H7 (cell line): ENCODE measurements at regions not wholly inside any gene's neighbourhood (a gene's known extent, or its start where the extent isn't known, plus 50 kb on each side); places are given as distances from the start of the nearest gene placed in this dataset.
"Not testable (repeated sequence)": the region's sequence is repeated elsewhere in the genome, so short reads cannot be mapped to it uniquely, and the experiment has no call there.

Source experiments
- DNase-seq: peaks from one replicate; pipeline ENCODE4 v3.0.0; 2012
- H3K27me3 ChIP-seq: 2 replicates; pipeline ENCODE4 v1.6.0; 2011; ENCODE audit warnings: mild to moderate bottlenecking, low read length; ENCODE audit not compliant: control insufficient read depth, insufficient read depth
- H3K36me3 ChIP-seq: replicated peaks from 2 replicates; pipeline ENCODE4 v1.5.1; 2011; ENCODE audit warnings: low read length; ENCODE audit not compliant: control insufficient read depth, insufficient read depth
- H3K4me3 ChIP-seq: 2 replicates; pipeline ENCODE4 v1.5.1; 2011; ENCODE audit warnings: low read depth, mild to moderate bottlenecking, control low read depth, low read length, moderate library complexity; ENCODE audit not compliant: insufficient read depth

- Histone ChIP-seq H3K27me3 (no peaks in the 10 kb centered on the region), H3K36me3 (no peaks in the 10 kb centered on the region), H3K4me3 (no peak overlapping the region)
- DNase-seq, result no peak
Measured at GRCh38 chr20:53800883-53801604, 207.4 kb upstream of the ZNF217 start.

- DNase-seq, result no peak
- Histone ChIP-seq H3K4me3 (no peak overlapping the region), H3K27me3 (no peaks in the 10 kb centered on the region), H3K36me3 (no peaks in the 10 kb centered on the region)
Measured at GRCh38 chr20:53800418-53800817, 206.8 kb upstream of the ZNF217 start.

- H3K27me3 ChIP-seq, result no peaks in the 10 kb centered on the region
- no peaks in the 10 kb centered on the region for H3K36me3 ChIP-seq
- no peak overlapping the region for H3K4me3 ChIP-seq
- no peak for DNase-seq
Measured at GRCh38 chr20:53797085-53797484, 203.4 kb upstream of the ZNF217 start.

- no peak for DNase-seq
- H3K36me3 ChIP-seq, result no peaks in the 10 kb centered on the region
- no peak overlapping the region for H3K4me3 ChIP-seq
- no peaks in the 10 kb centered on the region for H3K27me3 ChIP-seq
Measured at GRCh38 chr20:53795170-53795569, 201.5 kb upstream of the ZNF217 start.

GRCh38 chr20:53794529-53795115, 201.0 kb upstream of the ZNF217 start:
- no peaks in the 10 kb centered on the region for H3K27me3 ChIP-seq
- no peak overlapping the region for H3K4me3 ChIP-seq
- H3K36me3 ChIP-seq, result no peaks in the 10 kb centered on the region
- no peak for DNase-seq

DNA sequence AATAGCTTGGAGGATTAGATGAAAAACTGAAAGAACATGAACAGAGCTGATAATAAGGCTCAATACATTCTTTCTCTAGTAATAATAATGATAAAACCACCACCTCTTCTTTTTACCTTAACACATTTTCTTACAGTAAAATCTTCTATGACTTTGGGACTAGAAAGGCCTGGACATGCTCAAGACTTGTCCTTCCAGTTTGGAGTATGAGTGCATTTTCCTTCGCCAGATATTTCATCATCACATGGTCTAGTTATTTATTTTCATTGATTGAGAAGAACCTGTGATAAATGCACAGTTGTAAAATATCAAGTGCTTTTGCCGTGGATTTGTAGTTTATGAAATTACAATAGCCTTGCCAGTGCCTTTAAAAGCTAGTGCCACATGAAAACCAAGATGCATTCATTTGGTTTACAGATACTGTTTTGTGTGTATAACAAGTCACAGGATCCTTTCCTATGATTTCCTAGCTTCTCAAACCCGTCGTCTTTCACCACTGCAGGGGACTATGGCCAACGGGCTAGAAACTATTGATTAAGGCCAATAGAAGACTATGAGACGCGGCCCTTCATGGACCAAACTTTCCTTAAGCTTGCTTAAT, 200.2 kb upstream of the ZNF217 start:
- no peaks in the 10 kb centered on the region for H3K27me3 ChIP-seq
- no peak for DNase-seq
- H3K4me3 ChIP-seq, result no peak overlapping the region
- H3K36me3 ChIP-seq, result no peaks in the 10 kb centered on the region

DNA sequence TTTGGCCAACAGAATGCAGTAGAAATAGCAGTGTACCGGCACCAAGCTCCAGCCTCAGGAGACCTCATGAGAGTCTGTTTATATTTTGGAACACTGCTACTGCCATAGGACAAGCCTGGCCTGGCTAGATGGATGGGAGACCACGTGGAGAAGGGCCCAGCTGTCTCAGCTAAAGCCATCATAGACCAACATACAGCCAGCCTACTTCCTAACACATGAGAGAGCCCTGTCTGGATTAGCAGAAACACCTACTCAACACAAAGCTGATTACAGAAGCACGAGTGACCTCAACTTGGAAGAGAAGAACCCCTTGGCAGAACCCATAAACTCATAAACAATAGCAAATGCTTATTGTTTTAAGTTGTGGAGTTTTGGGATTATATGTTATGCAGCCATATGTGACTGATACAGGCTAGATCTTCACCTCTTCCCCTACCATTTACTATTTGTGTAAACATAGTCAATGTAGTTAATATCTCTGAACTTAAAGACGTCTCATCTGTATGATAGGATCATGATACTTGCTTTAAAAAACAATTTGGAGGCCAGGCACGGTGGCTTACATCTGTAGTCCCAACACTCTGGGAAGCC, 199.4 kb upstream of the ZNF217 start:
- H3K36me3 ChIP-seq, result no peaks in the 10 kb centered on the region
- no peak overlapping the region for H3K4me3 ChIP-seq
- no peaks in the 10 kb centered on the region for H3K27me3 ChIP-seq
- no peak for DNase-seq

GRCh38 chr20:53789989-53790675, 196.5 kb upstream of the ZNF217 start:
- DNase-seq, result no peak
- no peaks in the 10 kb centered on the region for H3K27me3 ChIP-seq
- H3K4me3 ChIP-seq, result no peak overlapping the region
- no peaks in the 10 kb centered on the region for H3K36me3 ChIP-seq

DNA sequence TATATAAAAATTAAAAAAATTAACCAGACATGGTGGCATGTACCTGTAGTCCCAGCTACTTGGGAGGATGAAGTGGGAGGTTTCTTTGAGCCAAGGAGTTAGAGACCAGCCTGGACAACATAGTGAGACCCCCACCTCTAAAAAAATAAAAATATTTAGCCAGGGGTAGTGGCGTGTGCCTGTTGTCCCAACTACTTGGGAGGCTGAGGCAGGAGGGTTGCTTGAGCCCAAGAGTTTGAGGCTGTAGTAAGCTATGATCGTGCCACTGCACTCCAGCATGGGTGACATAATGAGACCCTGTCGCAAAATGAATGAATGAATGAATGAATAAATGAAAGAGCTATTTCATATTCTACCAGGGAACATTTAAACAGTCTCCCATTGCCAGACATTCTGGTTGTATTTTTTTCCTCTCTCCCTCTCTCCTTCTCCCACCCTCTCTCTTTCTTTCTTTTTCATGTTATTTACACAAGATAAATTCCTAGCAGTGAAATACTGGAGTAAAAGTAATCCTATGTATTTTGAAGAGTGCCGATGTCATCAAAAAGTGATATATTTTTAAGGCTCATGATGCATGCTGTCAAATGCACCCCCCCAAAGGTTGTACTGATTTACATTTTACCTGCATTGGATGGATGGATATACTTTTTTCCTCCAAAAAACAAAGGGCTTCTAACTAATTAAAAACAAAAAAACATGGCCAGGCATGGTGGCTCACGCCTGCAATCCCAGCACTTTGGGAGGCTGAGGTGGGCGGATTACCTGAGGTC, 194.8 kb upstream of the ZNF217 start:
- no peaks in the 10 kb centered on the region for H3K27me3 ChIP-seq
- no peak for DNase-seq
- H3K36me3 ChIP-seq, result no peaks in the 10 kb centered on the region
- H3K4me3 ChIP-seq, result no peak overlapping the region

- H3K36me3 ChIP-seq, H3K27me3 ChIP-seq, DNase-seq, H3K4me3 ChIP-seq: not testable (repeated sequence)
Measured at GRCh38 chr20:53787491-53787931, 193.9 kb upstream of the ZNF217 start.

GRCh38 chr20:53786445-53787267, 193.0 kb upstream of the ZNF217 start:
- no peak overlapping the region for H3K4me3 ChIP-seq
- DNase-seq, result no peak
- H3K27me3 ChIP-seq, result no peaks in the 10 kb centered on the region
- H3K36me3 ChIP-seq, result no peaks in the 10 kb centered on the region

DNA sequence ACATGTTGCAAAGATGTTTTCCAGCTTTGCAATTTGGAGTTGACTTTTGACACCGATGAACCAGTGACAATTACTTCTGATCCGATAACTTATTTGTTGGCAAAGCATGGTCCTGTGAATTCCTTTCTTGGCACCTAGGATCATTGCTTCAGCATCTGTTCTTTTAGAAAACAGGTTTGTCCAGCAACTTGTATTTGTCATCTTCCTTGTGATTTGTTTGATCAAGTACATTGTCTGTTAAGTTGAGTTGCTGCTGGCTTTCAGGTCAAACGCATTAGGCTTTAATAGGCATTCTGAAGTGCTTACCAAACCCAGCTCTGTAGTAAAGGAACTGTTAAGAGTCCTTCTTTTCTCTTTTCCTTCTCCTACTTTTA, 192.4 kb upstream of the ZNF217 start:
- DNase-seq, result no peak
- no peaks in the 10 kb centered on the region for H3K36me3 ChIP-seq
- H3K4me3 ChIP-seq, result no peak overlapping the region
- H3K27me3 ChIP-seq, result no peaks in the 10 kb centered on the region

DNA sequence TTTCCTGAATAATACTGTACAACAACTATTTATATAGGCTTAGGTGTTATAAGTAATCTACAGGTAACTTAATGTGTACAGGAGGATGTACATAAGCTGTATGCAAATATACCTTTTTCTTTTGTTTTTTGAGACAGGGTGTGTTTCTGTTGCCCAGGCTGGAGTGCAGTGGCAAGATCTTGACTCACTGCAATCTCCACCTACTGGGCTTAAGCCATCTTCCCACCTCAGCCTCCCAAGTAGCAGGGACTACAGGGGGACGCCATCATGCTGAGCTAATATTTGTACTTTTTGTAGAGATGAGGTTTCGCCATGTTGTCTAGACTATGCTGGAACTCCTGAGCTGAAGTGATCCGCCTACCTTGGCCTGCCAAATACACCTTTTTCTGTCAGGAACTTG, 191.7 kb upstream of the ZNF217 start:
- DNase-seq, result no peak
- no peaks in the 10 kb centered on the region for H3K36me3 ChIP-seq
- no peak overlapping the region for H3K4me3 ChIP-seq
- no peaks in the 10 kb centered on the region for H3K27me3 ChIP-seq
